PC-9 (cell line): ENCODE measurements at regions not wholly inside any gene's neighbourhood (a gene's known extent, or its start where the extent isn't known, plus 50 kb on each side); places are given as distances from the start of the nearest gene placed in this dataset.

Experiments
- EZH2 ChIP-seq: fragments of 200-600 bp; sonication (generic); IDR thresholded peaks from 2 replicates; pipeline ENCODE4 v1.8.0; 2017; ENCODE audit warnings: antibody characterized with exemption, low read depth
- TF ChIP-seq, protein P1 (sequence below): fragments of 200-600 bp; sonication (generic); conservative IDR thresholded peaks from 2 replicates; pipeline ENCODE4 v1.6.1; 2017; ENCODE audit warnings: mixed run types, antibody characterized with exemption, mild to moderate bottlenecking, moderate library complexity

GRCh38 chr9:116009420-116009819 lies 144.2 kb upstream of the PAPPA start:
- TF ChIP-seq, protein P1, sequence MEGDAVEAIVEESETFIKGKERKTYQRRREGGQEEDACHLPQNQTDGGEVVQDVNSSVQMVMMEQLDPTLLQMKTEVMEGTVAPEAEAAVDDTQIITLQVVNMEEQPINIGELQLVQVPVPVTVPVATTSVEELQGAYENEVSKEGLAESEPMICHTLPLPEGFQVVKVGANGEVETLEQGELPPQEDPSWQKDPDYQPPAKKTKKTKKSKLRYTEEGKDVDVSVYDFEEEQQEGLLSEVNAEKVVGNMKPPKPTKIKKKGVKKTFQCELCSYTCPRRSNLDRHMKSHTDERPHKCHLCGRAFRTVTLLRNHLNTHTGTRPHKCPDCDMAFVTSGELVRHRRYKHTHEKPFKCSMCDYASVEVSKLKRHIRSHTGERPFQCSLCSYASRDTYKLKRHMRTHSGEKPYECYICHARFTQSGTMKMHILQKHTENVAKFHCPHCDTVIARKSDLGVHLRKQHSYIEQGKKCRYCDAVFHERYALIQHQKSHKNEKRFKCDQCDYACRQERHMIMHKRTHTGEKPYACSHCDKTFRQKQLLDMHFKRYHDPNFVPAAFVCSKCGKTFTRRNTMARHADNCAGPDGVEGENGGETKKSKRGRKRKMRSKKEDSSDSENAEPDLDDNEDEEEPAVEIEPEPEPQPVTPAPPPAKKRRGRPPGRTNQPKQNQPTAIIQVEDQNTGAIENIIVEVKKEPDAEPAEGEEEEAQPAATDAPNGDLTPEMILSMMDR: no peak
- TF ChIP-seq EZH2: no peak
